Nephron (organoid): ENCODE measurements at regions not wholly inside any gene's neighbourhood (a gene's known extent, or its start where the extent isn't known, plus 50 kb on each side); places are given as distances from the start of the nearest gene placed in this dataset.

Experiments used
- H3K27ac Mint-ChIP-seq, 3 experiments: 2 replicates each; pipeline ENCODE4 v1.8.0; 2020; ENCODE audit warnings: mixed read lengths in 3 of 3, mild to moderate bottlenecking in 2 of 3, moderate library complexity in 1 of 3
- H3K27me3 Mint-ChIP-seq: 2 replicates; pipeline ENCODE4 v1.8.0; 2021; ENCODE audit warnings: low read depth, mild to moderate bottlenecking, moderate library complexity, mixed read lengths
- H3K36me3 Mint-ChIP-seq: 2 replicates; pipeline ENCODE4 v1.8.0; 2020; ENCODE audit warnings: low read depth, mixed read lengths
- H3K4me1 Mint-ChIP-seq: 2 replicates; pipeline ENCODE4 v1.8.0; 2020; ENCODE audit warnings: mixed read lengths
- H3K4me3 Mint-ChIP-seq, 3 experiments: 2 replicates each; pipeline ENCODE4 v1.8.0; 2020; ENCODE audit warnings: mild to moderate bottlenecking in 3 of 3, mixed read lengths in 3 of 3, moderate library complexity in 2 of 3
- H3K9me3 Mint-ChIP-seq: 2 replicates; pipeline ENCODE4 v1.8.0; 2020; ENCODE audit warnings: mixed read lengths
- TF ChIP-seq, protein P1 (sequence below), 3 experiments: fragments of 200-600 bp; sonication (generic); IDR thresholded peaks; one replicate each; pipeline ENCODE4 v1.5.0; 2021; ENCODE audit warnings: antibody characterized with exemption in 3 of 3; ENCODE audit not compliant: unreplicated experiment in 3 of 3

- H3K27me3 Mint-ChIP-seq: no peaks in the 10 kb centered on the region
- peak overlapping the region in 2 of 3 experiments; percentile 20 to 34 for H3K27ac Mint-ChIP-seq
- TF ChIP-seq, protein P1, sequence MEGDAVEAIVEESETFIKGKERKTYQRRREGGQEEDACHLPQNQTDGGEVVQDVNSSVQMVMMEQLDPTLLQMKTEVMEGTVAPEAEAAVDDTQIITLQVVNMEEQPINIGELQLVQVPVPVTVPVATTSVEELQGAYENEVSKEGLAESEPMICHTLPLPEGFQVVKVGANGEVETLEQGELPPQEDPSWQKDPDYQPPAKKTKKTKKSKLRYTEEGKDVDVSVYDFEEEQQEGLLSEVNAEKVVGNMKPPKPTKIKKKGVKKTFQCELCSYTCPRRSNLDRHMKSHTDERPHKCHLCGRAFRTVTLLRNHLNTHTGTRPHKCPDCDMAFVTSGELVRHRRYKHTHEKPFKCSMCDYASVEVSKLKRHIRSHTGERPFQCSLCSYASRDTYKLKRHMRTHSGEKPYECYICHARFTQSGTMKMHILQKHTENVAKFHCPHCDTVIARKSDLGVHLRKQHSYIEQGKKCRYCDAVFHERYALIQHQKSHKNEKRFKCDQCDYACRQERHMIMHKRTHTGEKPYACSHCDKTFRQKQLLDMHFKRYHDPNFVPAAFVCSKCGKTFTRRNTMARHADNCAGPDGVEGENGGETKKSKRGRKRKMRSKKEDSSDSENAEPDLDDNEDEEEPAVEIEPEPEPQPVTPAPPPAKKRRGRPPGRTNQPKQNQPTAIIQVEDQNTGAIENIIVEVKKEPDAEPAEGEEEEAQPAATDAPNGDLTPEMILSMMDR (IDR thresholded peaks at IDR 0.05; ENCODE audit: unreplicated experiment in 3 of 3): no peak
- H3K36me3 Mint-ChIP-seq: no peaks in the 10 kb centered on the region
- peaks cover 17% of the 10 kb centered on the region for H3K9me3 Mint-ChIP-seq
- H3K4me1 Mint-ChIP-seq: peaks cover 30% of the 10 kb centered on the region
- no peak overlapping the region for H3K4me3 Mint-ChIP-seq
These were observed 125.8 kb upstream of the NPHP3 start for GRCh38 chr3:132847849-132848625.

DNA sequence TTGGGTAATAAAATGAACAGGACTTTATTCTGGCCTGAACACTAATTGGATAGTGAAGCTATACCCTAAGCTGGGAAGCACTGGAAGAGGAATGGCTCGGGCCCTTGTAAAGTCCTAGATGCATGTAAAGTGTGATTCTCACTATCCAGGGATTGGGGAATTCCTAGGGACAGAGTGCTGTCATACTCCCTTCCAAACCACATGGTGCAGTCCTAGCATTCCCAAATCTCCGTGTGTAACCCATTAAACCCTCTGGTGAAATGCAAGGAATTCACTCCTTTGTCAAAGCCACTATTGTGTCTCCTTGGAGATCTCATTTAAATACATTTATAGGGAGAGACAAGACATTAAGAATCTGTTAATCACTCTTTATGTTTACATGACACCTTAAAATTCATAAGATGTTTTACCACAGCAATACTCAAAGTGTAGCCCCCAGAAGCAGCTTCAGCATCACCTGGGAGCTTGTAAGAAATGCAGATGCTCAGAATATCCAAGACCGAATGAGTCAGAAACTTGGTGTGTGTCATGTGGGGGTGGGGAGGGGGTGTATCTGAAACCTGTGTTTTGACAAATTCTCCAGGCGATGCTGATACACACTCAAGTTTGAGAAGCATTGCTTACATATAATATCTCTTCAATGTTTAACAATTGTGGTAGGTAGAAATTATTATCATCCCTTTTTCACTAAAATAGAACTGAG lies 121.8 kb upstream of the NPHP3 start:
- no peak overlapping the region for H3K4me3 Mint-ChIP-seq
- TF ChIP-seq, protein P1 (IDR thresholded peaks at IDR 0.05; ENCODE audit: unreplicated experiment in 3 of 3): no peak
- H3K27me3 Mint-ChIP-seq: peaks cover 5% of the 10 kb centered on the region
- peaks cover 25% of the 10 kb centered on the region for H3K4me1 Mint-ChIP-seq
- no peaks in the 10 kb centered on the region for H3K9me3 Mint-ChIP-seq
- no peaks in the 10 kb centered on the region for H3K36me3 Mint-ChIP-seq
- no peak overlapping the region for H3K27ac Mint-ChIP-seq

DNA sequence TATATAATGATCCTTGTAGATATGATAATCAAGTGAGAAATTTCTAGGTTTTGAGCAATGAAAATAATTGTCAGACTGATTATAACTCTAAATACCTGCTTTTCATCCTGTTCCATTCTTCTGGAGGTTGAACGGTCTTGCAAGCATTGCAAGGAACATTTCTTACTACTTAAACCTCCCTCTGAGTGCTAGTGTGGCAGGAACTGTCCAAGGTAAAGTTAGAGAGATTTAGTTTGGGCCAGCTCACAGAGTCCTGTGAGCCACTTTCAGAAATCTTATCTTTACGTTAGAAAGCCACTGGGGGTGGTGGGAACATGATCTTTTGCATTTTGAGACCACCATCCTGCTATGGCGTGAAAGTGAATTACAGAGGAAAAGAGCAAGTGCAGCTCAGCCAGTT lies 121.1 kb upstream of the NPHP3 start:
- Mint-ChIP-seq H3K4me3 (no peak overlapping the region), H3K9me3 (no peaks in the 10 kb centered on the region), H3K4me1 (peaks cover 19% of the 10 kb centered on the region), H3K27me3 (peaks cover 5% of the 10 kb centered on the region), H3K27ac (no peak overlapping the region), H3K36me3 (no peaks in the 10 kb centered on the region)
- TF ChIP-seq, protein P1 (IDR thresholded peaks at IDR 0.05; ENCODE audit: unreplicated experiment in 3 of 3): no peak

DNA sequence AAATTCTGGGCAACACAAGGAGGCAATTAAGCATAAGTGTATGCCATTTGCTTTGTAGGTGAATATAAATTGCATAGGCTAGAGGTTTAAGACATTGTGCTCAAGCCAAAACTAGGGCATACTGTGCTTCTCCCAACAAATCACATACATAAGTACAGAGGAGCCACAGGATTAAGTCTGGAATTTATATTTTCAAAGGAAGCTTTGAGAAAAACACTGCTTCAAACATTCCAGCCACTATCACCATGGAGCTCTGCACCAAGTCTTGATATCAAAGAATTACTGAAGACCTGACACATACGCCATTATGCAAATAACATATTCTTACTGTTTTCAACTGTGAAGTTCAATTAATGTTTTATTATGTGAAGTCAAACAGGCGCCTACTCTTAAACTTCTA lies 119.4 kb upstream of the NPHP3 start:
- no peak overlapping the region for H3K27ac Mint-ChIP-seq
- no peaks in the 10 kb centered on the region for H3K9me3 Mint-ChIP-seq
- peaks cover 5% of the 10 kb centered on the region for H3K27me3 Mint-ChIP-seq
- H3K36me3 Mint-ChIP-seq: no peaks in the 10 kb centered on the region
- H3K4me1 Mint-ChIP-seq: peaks cover 4% of the 10 kb centered on the region
- no peak overlapping the region for H3K4me3 Mint-ChIP-seq
- TF ChIP-seq, protein P1 (IDR thresholded peaks at IDR 0.05; ENCODE audit: unreplicated experiment in 3 of 3): no peak

- Mint-ChIP-seq H3K9me3 (no peaks in the 10 kb centered on the region), H3K4me3 (no peak overlapping the region), H3K27me3 (peaks cover 5% of the 10 kb centered on the region), H3K4me1 (peaks cover 4% of the 10 kb centered on the region), H3K36me3 (no peaks in the 10 kb centered on the region), H3K27ac (no peak overlapping the region)
- TF ChIP-seq, protein P1 (IDR thresholded peaks at IDR 0.05; ENCODE audit: unreplicated experiment in 3 of 3): no peak
These were observed 118.0 kb upstream of the NPHP3 start for GRCh38 chr3:132840201-132840700.
